Upper lobe of left lung (tissue), 4 donors: ENCODE measurements at regions not wholly inside any gene's neighbourhood (a gene's known extent, or its start where the extent isn't known, plus 50 kb on each side); places are given as distances from the start of the nearest gene placed in this dataset.

Source experiments
- EP300 ChIP-seq, 4 donors: sonication (generic); formaldehyde crosslinking; IDR thresholded peaks; one replicate each; pipeline ENCODE4 v1.5.1; 2017; ENCODE audit warnings: antibody characterized with exemption in 4 of 4, control low read depth in 2 of 4
- POLR2A ChIP-seq, 4 donors: fragments of 450-650 bp; IDR thresholded peaks; one replicate each; pipeline ENCODE4 v1.5.1; 2016 to 2017; ENCODE audit warnings: antibody characterized with exemption in 4 of 4, mild to moderate bottlenecking in 2 of 4
- TF ChIP-seq, protein P1 (sequence below), 6 experiments: fragments of 450-650 bp in 4 of 6; fragments of 200-600 bp in 2 of 6; sonication (generic) in 2 of 6; IDR thresholded peaks; one replicate each; pipeline ENCODE4 v1.5.1; 2016 to 2019; ENCODE audit warnings: antibody characterized with exemption in 6 of 6

DNA sequence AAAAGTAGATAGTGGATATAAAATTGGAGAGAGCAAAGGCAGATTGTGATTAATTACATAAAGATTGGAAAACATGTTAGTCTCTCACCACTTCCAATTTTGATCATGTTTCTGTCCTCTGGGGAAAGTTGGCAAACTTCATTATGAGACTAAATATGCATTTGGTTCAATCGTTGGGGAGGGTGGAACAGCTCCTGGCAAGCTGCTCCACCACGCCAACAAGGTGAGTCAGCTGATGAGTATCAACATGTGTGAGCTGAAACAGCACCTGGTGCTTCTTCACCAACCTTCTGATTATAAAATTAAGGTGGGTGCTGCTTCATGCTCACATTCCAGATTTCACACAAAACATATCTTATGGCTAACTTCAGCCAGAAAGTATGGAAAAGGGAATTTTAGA lies 1784.6 kb downstream of the SLITRK5 start:
- TF ChIP-seq, protein P1, sequence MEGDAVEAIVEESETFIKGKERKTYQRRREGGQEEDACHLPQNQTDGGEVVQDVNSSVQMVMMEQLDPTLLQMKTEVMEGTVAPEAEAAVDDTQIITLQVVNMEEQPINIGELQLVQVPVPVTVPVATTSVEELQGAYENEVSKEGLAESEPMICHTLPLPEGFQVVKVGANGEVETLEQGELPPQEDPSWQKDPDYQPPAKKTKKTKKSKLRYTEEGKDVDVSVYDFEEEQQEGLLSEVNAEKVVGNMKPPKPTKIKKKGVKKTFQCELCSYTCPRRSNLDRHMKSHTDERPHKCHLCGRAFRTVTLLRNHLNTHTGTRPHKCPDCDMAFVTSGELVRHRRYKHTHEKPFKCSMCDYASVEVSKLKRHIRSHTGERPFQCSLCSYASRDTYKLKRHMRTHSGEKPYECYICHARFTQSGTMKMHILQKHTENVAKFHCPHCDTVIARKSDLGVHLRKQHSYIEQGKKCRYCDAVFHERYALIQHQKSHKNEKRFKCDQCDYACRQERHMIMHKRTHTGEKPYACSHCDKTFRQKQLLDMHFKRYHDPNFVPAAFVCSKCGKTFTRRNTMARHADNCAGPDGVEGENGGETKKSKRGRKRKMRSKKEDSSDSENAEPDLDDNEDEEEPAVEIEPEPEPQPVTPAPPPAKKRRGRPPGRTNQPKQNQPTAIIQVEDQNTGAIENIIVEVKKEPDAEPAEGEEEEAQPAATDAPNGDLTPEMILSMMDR (IDR thresholded peaks at IDR 0.05) = no peak
- no peak for TF ChIP-seq EP300 (IDR thresholded peaks at IDR 0.05)
- TF ChIP-seq POLR2A (IDR thresholded peaks at IDR 0.05) = no peak
